Urothelium cell line (cell line): ENCODE measurements at regions not wholly inside any gene's neighbourhood (a gene's known extent, or its start where the extent isn't known, plus 50 kb on each side); places are given as distances from the start of the nearest gene placed in this dataset.
"Not testable (repeated sequence)": the region's sequence is repeated elsewhere in the genome, so short reads cannot be mapped to it uniquely, and the experiment has no call there.

Experiments
- DNase-seq: peaks from one replicate; pipeline ENCODE4 v3.0.0; 2011; ENCODE audit warnings: low spot score, mixed read lengths
- FAIRE-seq: peaks from 2 replicates; lab custom pipeline; 2011; peaks lifted over from hg19 to GRCh38; lab: Jason Lieb, UNC

DNA sequence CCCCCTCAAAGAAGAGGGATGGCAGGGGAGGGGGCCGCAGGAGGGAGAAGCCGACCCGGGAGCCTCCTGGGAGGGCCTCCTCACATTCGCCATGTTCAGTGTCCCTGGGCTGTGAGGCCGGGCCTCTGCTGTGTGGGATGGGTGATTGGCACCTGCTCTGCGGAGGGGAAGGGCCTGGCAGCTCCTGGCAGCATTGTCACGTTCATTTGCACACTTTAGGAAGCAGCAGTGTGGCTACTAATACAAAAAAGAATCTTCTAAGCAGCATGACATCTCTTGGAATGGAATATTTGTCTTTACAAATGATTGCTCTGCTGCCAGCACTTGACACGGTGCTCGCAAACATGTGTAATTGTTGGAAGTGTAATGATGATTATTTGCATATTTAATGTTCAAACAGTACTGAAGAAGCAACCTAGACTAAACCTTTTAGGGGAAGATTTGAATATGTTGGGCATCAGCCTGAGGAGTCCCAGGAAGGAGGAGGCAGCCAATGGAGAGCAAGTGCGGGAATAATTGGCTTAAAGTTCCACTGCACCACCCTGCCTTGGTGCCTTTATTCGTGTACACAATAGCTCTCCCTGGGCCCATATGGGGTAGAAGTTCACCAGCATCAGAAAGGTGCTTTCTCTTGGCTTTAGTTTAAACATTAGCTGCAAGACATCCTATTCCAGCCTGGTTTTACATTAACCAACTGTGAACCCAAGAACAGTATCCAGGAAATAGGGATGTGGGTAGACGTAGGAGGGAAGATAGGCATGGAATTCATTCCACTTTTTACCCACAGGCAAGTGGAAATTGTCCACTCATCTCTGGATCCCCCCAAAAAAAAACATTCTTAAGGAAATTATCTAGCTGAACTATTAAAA is 404.9 kb downstream of the TMEM182 start:
- DNase-seq (no peak), FAIRE-seq (no peak)

DNA sequence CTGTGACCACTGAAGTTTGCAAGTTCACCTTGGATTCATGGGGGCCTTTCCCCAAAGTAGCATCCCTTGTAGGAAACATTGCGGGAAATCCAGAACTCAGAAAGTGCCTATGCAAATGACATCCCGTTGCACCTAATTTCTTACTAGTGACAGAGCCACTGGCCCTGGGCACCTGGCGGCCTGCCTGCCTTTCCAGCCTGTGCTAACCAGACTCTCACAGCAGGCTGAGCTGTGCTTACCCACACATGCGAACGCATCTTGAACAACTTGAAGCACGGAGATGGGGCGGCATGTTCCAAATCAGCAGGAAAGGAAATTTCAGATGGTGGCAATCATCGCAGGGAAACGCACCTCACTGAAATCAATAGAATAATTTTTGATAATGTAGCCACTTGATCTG is 405.8 kb downstream of the TMEM182 start:
- DNase-seq, result no peak

DNA sequence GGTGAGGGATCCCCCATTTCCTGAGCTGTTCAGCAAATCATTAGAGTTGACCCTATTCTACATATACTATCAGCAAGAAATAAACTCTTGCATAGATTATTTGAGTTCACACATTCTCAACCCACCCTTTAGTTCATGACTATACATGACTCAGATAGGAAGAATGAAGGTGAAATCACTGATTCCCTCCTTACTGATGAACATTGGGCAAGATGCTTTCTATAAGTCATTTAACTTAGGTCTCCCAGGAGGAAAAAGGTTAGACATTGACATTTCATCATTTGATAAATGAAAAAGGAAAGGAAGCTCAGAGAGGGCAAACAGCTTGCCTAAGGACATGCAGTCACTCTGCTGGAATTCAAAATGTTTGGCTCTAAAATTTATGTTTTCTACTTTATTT is 408.0 kb downstream of the TMEM182 start:
- DNase-seq (no peak), FAIRE-seq (no peak)

More for the DNA sequence above, 405.8 kb downstream of the TMEM182 start:
- peak; percentile 88 for FAIRE-seq

DNA sequence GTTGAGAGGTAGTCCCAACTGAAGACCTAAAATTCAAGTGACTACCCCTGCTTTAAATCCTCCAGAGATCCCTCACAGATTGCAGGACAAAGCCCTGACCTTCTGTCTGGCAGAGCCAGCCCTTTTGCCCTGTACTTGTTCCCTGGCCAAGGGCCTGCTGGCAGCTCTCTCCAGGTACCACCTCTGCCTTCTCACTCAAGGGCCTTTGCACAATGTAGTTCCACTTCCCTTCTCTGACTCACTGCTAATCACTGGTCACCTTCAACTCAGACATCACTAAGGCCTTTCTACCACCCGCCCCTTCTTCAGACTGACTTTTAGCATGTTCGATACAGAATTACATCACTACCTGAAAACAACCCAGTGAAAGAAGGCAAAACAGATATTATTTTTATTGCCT is 411.0 kb downstream of the TMEM182 start:
- DNase-seq, result no peak
- FAIRE-seq, result no peak

DNA sequence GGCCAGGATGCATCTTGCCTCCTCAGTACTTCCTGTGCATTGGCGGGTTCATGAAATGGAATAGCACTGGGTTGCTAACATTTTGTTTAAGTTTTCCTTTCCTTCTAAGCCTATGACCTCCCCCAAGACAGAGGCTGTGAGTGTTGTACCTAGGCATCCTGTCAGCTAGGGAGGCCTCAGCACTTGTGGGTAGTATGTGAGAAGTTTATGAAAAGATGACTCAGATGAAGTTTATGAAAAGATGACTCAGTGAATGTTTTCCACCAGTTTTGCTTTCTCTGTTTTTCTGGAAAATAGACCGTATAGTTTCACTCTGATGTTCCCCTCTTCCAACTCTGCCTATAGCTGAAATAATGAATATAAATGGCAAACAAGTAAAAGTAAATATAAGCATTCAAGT is 412.9 kb downstream of the TMEM182 start:
- FAIRE-seq (no peak), DNase-seq (peak; percentile 79)

DNA sequence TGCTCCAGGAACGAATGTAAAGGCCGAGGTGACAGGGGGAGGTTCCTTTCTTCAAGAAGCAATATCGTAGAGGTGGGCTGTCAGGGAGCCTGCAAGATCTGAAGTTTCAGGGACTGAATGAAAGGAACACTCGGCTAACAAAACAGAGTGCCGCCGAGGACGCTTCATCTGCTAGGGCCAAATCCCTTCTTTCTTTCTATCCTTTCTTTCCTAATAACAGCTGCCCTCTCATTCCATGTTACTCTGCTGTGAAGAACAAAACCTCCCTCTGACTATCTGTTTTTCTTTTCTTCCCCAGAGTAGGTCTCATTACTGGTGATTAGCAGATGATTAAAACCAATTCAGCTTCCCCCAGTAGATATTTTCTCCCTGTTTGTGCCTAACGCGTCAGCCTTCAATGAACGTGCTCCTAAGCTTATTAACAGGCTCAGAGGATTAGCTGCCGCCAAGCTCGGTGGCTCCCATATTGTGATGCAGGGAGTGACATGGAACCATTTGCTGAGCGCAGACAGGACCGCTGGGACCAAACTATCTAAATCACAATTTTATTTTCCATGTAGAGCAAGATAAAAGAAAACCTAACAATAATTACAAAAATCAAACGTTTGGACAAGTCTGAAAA is 414.6 kb downstream of the TMEM182 start:
- DNase-seq, result no peak
- FAIRE-seq, result no peak

DNA sequence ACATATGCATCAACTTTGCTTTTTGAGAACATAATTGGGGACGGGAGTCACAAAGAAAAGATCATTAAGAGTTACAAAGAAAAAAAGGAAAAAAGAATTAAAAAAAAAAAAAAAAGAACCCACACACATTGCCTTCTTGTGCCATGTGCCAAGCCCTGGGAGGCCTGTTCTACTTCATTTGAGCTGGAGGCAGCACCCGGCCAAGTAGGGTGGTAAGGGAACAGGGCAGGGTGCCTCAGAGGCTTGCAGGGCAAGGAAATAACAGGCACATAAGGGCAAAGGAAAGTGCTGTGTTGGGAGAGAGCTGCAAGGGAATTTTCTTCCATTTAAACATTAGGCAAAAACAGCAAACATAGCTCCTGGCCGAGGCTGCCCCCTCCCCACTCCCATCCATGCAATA is 418.0 kb downstream of the TMEM182 start:
- no peak for DNase-seq
- FAIRE-seq, result no peak

DNA sequence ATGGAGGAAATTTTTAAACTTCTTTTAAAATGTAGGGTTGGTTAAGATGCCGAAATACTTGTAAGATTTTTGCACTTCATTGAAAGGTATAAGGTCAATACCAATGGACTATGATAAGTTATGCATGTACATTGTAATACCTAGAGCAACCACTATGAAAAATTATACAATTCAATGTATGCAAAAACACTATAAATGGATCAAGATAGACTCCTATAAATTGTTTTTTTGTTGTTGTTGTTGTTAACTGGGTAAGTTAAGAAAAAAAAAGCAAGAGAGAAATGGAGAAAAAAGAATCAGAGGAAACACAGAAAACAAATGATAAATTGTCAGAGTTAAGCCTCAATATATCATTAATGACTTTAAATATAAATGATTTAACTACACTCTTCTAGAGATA is 421.2 kb downstream of the TMEM182 start:
- DNase-seq, result no peak
- FAIRE-seq, result no peak

DNA sequence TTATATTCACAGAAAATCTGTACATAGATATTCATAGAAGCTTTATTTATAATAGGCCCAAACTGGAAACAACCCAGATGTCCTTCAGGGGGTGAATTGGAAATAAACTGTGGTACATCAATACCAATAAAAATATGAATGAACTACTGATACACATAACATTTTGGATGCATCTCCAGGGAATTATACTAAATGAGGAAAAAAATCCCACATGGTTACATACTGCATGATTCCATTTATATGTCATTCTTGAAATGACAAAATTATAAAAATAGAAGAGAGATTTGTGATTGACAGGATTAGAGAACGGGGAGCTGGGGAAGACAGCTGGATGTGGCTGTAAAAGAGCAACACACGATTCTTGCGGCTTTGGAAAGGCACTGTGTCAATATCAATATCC is 435.0 kb downstream of the TMEM182 start:
- DNase-seq (no peak), FAIRE-seq (no peak)

DNA sequence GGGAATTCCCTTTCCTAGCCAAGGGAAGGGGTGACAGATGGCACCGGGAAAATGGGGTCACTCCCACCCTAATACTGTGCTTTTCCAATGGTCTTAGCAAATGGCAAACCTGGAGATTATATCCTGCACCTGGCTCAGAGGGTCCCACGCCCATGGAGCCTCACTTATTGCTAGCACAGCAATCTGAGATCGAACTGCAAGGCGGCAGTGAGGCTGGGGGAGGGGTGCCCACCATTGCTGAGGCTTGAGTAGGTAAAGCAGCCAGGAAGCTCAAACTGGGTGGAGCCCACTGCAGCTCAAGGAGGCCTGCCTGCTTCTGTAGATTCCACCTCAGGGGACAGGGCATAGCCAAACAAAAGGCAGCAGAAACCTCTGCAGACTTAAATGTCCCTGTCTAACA is 438.9 kb downstream of the TMEM182 start:
- FAIRE-seq, DNase-seq: not testable (repeated sequence)

DNA sequence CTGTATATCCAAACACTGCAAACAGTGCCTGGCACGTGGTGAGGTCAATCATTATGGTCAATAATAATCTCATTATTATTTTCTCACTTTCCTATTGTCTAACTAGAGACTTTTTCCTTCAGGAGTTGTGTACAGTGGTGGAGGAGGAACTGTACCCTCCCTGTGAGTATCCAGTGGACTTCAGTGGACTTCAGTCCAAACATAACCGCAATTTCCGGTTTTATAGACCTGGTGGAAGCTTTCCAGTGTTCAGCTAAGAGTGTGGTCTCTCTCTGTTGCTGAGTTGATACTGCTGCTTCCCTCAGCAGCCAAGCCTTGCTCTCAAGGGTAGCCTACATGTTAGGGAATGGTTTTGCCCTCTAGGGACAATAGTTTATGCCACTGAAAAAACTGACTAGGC is 447.1 kb downstream of the TMEM182 start:
- DNase-seq, result no peak
- FAIRE-seq, result no peak

DNA sequence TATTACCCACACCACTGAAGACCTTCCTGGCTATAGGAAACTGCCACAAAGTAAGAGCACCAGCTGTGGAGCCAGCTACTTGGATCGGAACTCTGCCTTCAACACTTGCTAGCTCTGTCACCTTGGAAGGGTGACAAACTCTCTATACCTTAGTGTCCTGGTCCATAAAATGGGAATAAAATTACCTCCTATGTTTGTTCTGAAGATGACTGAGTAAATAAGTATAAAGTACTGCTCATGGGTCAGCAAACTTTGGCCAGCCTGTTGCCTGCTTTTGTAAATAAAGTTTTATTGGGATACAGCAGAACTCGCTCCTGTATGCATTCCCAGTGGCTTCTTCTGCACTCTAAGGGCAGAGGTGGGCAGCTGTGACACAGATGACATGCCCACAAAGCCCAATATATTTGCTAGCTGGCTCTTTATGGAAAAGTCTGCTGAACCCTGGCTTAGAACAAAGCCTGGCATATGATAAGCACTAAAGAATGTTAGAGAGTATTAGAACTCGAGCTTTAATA is 451.3 kb downstream of the TMEM182 start:
- FAIRE-seq (no peak), DNase-seq (no peak)

DNA sequence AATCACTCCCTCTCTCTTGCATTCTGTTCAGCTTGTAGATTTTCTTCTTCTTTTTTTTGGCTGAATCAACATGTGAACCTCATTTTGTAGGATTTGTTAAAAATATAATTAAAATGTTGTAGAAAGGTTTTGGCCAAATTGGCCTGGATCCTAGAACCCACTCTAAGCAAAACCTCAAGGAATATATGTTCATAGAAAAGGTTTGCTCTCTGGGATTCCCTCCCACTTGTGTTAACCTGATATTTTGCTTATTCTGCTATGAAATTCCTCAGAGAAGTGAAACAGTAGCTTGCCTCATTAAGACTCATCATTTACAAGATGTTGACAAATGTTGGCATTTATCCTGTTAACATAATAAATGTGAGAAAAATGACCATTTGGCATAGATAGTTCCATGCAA is 456.7 kb downstream of the TMEM182 start:
- FAIRE-seq (no peak), DNase-seq (no peak)

DNA sequence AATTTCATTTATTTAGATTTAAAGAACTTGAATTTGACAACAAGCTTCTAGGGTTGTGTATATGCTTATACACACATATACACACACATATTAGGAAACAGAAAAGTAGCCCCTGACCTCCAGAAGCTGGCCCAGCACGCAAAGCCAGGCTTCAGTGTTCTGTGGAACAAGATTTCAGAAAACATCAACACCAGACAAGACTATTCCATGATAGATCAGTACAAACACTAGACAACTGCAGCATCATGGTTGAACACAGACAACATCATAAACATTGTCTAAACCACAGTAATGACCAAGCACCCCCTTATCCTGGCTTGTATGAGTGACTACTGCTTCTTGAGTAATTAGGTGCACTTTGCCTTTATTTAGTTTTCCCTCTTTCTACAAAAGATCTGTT is 457.6 kb downstream of the TMEM182 start:
- peak; percentile 27 for FAIRE-seq
- no peak for DNase-seq

DNA sequence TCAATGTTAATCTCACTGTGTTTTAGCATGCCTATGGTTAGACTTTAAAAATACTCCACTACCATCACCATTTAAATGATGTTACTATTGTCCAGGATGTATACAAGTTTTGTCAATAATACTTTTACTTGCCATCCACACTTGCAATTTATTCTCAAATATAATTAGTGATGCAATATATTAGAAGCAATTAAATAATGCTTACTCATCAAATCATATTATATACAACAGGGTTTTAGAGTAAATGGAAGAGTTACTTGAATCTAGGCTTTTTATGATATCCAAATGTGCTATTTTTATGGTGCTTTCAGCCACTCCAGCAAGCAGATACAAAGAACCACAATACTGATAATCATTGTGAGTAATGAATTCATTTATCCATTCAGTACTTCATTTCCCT is 461.1 kb downstream of the TMEM182 start:
- DNase-seq (no peak), FAIRE-seq (no peak)

DNA sequence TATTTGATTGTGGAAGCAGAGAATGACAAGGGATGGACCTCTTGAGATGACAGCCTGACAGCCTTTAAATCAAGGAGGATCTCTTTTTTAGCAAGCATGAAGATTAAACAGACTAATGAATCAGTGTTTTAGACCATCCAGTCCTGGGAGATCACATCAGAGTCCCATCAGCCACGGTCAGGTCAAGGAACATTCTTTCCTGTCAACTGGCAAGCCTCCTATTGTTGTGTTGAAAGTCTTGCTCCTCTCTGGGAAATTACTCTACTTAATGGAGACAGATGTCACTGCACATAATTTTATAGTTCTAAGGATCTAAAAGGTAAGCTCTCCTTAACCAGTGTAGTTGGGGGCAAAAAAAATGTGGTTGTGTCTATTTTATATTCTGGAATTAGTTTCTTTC is 469.0 kb downstream of the TMEM182 start:
- no peak for FAIRE-seq

DNA sequence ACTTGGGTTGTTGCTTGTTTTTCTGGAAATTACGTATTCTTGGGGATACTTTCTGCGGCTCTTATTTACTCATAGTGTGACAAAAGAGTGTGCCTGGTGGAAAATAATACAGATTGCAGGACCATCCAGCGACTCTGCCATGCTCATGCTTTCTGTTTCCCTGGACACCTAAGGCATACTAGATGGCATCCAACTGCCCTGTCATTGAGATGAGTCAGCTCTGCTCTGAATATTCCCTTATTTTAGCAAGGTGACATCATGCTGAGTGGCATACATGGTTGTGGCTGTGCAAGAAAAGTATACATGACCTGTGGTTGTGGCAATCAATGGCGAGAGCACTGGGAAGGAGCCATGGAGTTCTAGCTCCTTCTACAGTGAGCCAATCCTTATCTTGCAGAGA is 471.0 kb downstream of the TMEM182 start:
- no peak for FAIRE-seq
- DNase-seq, result peak; percentile 9

More for the DNA sequence above, 469.0 kb downstream of the TMEM182 start:
- DNase-seq, result no peak

DNA sequence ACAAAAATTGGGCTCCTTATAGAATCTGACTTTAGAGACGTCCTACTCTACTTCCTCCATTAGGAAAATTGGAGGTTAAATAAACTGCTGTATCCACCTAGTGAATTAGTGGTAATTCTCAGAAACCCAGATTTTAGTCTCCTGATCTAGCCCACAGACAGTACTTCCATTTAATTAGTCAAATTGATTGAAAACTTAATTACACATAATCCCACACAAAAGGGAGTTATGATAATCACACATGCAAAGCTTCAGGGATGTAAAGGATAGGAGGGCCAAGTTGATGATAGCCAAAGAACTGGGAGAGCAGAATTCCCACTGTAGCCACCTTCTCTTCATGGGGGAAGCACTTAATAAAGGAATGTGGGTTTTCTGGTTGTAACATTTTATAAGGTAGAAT is 471.9 kb downstream of the TMEM182 start:
- no peak for DNase-seq
- FAIRE-seq, result no peak

DNA sequence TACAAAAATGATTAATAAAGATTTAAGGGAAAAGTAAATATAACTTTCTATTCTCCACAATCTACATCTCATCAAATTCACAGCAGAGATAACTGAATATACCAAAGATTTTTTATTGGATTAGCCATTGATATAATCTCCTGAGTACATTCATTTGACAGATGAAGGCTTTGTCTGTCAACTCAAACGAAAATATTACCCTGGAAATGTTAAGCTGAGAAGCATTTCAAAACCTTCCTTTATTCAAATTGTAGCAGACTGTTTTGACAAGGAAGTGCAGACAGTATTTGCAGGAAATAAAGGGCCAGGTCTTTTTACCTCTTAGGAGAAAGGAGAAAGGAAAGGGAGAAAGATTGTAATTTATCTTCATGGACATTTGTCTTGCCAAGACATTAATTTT is 473.5 kb downstream of the TMEM182 start:
- FAIRE-seq, result no peak
- DNase-seq, result no peak

DNA sequence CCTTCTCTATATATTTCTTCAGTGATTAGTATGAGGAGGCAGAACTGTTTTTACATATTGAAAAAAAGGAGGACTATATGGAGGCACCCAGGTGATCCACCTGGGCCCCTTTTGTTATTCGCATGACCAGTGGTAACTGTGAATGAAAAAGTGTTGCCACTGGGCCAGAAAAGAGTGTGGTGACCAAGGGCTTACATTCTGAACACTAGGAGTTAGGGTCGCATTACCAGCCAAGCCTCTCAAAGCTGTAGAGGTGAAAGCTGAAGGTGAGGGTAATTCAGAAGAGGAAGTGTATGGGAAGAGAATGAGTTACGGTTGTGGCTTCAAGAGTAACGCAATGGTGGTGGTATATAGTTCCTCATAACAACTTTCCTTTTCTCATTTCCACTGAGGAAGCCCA is 487.6 kb downstream of the TMEM182 start:
- DNase-seq, result no peak
- no peak for FAIRE-seq

DNA sequence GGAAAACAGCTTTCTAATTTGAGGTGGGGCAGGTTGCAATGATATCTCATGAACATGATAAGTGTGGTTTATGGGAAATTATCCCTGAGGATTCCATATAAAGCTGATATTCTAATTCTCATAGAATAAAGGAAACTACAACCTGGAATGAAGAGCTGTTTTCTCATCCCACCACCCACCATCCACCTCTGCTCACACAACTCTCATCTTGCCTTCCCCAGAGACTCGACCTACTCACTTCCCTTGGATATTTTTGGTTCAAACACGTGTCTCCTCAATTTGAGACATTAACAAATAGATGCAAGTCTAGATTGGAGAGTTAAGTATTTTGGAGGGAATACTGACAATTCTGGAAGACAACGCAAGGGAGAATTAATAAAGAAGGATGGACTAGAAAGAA is 490.9 kb downstream of the TMEM182 start:
- FAIRE-seq, result peak; percentile 9
- DNase-seq, result no peak

DNA sequence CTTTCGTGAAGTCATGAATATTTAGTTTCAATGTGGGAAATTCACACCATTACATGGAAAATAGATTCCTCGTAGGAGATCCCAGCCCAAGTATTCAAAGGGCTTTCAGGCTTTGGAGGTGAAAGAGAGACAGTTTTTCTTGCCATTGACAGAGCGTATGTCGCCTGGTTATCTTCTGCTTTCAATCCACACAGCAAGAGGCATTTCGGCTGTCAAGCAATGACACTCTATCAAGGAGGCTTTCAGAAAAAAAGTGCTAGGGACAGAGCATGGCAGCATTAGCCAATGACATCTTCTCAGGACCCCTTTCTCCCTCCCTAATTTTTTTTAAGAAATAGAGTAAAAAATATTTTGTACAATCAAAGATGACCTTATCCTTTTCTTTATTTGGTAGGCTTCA is 492.8 kb downstream of the TMEM182 start:
- no peak for FAIRE-seq
- no peak for DNase-seq
